ENCODE measurements at regions not wholly inside any gene's neighbourhood (a gene's known extent, or its start where the extent isn't known, plus 50 kb on each side); places are given as distances from the start of the nearest gene placed in this dataset.
"Not testable (repeated sequence)": the region's sequence is repeated elsewhere in the genome, so short reads cannot be mapped to it uniquely, and the experiment has no call there.

DNA sequence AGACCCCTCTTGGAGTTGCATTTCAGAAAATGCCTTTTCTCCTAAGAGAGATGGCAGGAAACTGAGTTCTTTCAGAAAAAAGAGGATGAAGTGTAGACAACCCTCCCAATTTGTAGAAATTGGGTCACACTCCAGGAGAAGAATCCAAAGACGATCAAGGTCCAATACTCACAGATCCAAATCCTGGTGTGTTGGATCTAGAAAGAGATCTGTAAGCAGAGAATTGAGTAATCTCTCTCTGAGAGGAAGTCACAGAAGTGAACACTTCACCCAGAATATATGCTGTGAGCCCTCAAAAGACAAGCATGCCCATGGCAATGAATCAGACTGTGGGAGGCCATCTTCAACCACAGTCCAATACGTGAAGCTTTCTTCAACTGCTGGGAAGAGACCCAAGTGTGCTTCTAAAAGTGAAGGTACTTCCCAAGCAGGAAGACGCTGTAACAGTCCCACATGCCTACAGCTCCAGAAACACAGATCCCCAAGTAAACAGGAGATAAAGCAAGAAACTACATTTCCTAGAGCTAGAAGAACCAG is 182.7 kb downstream of the SMC2 start:
- DNase-seq = peak; percentile 67

DNA sequence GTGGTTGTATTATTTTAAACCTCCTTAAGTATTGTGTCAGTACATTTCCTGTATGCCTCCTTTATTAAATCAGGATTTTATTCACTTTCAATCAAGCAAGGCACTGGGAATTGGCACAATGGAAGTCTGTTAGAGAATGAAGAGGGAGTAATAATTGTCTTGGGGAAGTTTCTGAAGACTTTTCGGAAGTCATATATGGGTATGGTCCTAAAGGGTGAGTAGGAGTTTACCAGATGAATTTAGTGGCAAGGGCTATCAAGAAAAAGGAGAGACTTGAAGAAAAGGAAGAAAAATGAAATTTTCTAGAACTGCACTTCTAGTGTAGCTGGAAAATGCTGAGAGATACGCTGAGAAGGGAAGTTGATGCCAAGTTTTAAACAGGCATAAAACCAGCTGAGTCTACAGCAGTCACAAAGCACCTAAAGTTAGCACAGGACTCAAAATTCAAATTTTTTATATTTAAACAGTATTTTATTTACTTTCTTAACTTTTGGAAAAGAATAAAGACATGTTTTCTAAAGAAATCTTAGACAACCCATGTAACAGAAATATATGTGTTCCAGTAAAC is 184.9 kb downstream of the SMC2 start:
- no peak for DNase-seq

DNA sequence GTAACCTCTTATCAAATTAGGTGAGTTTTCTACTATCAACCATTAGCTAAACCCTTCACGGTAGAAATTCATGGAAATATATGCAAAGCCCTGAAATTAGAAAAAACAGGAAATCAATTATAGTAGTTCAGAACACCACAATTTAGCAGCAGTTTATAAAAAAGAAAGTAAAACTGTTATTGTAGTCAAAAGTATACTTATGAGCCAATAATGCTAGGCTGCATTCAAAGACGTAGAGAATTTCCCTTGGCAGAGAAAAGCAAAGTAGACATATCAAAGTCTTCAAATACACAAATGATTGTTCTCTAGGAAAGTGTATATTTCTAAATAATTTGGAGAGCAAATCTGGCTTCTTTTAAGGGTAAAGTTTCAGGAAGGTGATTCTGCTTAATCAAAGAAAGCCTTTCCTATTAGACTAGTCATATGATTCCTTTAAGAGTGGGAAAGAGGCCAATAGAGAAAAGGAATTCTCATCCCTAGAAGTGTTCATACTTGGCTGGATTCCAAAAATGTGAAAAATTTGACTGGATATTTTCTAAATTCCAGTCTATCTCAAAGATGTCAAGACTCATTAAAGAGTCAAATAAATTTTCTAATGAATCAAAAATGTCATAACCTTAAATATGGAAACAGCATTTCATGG is 185.5 kb downstream of the SMC2 start:
- DNase-seq = peak; percentile 73

DNA sequence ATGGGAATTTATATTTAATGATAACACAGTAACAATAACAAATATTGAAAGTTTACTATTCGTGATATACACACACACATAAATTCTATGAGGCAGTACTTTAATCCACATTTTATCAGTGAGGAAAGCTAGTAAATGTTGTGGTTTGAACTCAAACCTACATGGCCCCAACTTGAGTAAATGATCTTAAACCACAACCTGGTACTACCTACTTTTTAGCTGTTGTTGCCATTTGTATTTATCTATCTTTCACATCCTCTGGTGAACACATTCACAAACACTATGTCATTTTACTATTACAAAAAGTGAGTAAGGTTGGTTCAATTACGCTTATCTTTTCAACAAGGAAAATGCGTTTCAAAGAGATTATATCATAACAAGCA is 186.1 kb downstream of the SMC2 start:
- DNase-seq = no peak

DNA sequence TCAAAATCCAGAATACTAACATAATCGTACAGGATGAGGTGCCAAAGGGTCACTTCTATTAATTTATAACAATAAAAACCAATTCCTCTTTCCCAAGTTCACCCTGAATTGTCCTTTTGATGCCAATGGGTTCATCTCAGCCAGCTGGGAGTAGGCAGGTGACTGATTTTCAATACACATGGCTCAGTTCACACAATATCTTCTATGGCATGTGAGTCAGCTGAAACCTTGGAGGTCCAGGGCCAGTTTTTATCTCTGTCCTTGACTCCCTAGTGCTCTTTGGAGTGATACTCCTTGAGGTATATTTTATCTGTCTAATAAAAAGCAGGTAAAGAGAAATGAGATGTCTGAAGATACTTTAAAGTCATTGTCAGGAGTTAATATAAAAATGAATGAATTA is 186.6 kb downstream of the SMC2 start:
- no peak for DNase-seq

DNA sequence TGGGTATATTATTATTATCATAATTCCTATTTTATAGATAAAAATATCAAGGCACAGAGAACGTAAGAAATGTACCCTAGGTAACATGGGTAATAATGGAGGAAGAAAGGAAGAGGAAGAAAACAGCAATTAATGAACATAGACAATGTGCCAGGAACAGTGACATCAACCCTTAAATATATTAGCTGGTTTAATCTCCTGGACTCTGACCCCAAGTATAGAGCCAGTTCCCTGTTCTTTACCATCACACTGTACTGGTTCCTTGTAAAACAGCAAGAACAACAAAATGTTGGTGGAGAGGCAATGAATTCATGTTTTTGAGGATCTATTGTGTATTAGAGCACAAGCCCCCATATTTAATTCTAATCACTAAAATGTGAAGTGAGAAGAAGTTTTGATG is 192.1 kb downstream of the SMC2 start:
- no peak for DNase-seq

DNA sequence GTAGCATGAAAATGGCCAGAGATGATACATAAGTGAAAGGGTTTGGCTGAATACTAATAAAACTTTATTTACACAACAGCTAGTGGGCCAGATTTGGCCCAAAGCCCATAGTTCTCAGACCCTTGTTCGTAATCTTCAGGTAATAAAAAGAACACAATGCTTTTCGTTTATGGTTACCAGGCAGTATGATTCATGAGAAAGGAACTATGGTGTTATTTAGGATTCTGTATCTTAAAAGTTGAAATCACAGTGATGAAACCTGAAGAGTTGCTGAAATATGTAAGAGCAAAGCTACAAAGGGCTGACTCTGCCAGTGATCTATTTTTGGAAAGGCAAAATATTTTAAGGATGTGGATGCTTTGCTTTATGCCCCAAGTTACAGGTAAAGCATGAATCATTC is 192.7 kb downstream of the SMC2 start:
- DNase-seq = peak; percentile 34

DNA sequence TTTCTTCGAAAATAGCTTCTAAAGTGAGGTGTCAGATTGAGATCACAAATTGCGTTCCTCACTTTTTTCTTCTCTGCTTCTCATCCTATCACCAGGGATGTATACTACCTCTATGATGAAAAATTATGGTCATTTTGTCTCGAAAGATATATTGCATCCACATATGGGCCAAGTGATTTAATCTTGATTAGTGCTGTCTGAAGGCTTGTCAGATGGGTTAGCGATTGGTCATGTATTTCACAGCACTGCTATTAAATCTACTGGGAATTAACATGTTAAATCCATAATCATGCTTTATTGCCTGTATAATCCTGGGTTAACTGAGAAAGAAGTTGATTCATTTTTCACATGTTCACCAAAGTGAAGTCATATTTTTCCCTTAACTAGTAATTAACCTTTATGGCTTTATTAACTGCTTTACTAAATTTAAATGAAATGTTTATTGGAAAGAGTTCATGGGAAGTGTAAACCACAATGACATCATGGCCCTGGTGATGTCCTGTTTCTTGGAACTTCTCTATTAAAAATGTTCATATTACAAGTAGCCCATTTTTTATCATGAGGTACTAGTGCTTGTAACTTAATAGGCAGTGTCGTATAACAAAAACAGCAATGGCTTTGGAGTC is 193.3 kb downstream of the SMC2 start:
- DNase-seq = peak; percentile 37

DNA sequence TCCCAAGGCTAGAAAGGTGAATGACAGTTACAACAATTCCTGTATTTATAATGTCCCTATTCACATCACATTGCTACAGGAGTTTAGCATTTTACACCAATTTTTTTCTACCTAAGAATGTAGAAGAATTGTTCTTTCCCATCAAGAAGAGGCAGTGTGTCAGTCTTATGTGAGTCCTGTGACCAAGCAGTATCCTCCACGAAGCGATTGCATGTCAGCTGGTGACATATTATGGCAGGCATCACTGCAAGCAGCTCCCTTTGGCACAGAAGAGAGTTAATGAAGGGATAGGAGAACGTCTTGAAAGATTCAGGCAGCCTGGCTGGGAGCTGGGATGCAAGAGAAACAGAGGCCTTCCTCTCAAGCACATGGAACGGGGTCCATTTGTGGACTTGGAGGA is 199.8 kb downstream of the SMC2 start:
- DNase-seq = no peak

DNA sequence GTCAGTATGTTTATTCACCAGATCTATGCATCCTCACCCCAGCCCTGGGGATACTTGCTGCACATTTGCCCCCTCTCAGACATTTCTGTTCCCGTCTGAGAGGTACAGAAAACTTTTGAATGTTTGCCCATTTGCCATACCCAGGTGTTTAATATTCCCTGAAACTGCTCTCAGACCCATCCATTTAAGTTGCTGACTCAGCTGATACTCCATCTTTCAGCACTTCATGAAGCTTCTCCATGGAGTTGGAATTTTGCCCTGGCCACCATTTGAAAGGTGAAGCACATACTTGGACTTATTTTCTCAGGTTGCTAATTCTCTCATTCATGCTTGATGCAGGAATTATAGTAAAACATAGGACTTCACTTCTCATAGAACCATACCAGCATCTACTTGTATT is 203.9 kb upstream of the OR13F1 start:
- DNase-seq = no peak

DNA sequence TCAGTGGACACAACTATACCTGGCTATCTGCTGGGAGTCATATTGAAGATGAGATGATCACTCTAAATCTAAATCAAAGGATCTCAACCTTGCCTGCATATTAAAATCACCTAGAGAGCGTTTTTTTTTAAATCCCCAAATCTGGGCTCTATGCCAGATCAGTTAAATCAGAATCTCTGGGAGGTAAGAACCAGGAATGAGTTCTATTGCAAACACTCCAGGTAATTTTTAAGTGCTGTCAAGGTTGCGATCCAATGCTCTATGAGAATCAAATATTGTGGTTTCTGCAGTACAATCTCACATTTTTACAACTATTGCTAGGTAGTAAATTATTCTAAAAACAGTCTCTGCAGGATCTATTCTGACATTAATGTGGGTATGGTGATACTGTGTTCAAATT is 202.3 kb upstream of the OR13F1 start:
- DNase-seq = no peak

DNA sequence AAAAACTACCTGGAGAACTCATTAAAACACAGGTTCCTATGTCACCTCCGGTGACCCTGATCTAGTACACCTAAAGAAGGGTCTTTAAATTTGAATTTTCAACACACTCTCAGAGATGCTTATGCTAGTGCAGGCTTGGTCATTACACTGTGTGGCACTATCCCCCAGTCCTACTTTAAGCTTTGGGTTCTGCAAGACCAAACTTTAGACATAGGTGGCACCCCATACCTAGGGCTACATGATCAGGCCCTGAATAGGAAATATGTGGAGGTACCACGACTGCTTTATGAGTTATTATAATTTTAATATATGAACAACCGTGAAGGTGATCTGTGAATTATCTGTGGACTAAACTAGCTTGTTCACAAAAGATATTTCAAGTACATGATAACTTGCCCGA is 201.3 kb upstream of the OR13F1 start:
- no peak for DNase-seq

DNA sequence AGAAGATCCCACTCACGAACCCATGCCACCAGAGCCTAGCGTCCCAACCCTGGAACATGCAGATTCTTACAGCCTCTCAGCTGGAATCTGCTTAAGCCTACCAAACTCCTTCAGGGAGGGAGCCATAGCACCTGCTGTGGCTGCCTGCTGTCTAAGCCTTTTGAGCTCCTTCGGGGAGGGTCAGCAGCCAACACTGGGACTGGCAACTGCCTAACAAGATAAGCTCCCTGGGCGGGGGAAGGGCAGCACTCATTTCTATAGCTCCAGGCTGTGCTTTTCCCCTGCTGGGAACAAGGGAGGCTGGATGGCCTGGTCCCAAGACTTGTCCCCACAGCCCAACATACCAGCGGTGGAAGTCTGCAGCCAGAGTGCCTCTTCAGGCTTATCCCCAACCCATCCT is 199.1 kb upstream of the OR13F1 start:
- DNase-seq = no peak

DNA sequence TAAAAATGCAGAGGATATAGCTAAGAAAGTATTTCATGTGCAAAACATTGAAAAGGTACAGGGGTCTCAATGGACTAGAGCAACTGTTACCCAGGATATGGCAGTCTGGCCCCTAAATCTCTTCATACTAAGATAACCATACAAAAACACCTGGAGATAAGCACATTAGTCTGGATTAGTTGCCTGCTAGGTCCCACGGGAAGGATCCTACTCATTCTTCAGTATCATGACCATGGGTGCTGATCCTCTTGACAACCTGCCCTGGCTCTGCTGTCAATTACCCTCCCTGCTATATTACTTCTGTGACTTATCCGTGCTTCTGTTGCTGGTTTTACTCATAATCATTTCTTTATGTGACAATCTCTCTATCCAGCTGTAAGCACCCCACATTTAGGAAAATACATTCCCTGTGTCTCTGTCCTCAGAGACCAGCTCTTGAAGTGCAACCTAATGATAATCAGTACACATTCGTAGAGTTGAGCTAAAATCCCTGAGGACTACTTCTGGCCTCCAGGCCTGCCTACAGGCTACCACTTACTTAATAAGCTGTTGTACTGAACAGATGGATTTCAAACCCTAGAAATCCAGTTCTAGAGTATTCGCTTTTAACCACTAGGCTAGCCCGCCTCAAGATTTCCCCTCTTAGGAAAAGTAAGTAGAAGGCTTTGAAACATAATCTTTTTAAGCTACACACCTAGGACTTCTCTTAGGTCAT is 190.5 kb upstream of the OR13F1 start:
- DNase-seq = no peak

DNA sequence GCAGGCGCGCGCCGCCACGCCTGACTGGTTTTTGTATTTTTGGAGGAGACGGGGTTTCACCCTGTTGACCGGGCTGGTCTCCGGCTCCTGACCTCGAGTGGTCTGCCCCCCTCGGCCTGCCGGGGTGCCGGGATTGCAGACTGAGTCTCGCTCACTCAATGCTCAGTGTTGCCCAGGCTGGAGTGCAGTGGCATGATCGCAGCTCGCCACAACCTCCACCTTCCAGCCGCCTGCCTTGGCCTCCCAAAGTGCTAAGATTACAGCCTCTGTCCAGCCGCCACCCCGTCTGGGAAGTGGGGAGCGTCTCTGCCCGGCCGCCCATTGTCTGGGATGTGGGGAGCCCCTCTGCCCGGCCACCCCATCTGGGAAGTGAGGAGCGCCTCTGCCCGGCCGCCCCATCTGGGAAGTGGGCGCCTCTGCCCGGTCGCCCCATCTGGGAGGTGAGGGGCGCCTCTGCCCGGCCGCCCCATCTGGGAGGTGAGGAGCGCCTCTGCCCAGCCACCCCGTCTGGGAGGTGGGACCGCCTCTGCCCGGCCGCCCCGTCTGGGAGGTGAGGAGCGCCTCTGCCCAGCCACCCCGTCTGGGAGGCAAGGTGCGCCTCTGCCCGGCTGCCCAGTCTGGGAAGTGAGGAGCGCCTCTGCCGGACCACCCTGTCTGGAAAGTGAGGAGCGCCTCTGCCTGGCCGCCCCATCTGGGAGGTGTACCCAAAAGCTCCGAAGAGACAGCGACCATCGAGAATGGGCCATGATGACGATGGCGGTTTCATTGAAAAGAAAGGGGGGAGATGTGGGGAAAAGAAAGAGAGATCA is 187.7 kb upstream of the OR13F1 start:
- DNase-seq = not testable (repeated sequence)

DNA sequence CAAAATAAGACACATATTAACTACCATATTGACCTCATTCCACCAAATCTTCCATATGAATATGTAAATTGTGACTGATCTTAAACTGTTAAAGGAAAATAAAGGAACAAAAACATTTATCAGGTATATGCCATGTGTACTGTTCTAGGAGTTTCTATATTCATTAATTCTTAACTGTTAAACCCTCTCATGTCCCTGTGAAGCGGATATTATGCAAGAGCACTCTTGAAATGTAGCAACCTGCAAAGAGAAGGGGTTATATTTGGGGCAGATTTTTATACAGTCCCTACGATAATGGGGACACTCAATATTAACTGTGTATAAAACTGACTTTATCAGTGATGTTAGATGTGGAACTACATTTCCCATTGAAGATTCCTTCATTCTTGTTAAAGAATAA is 184.9 kb upstream of the OR13F1 start:
- no peak for DNase-seq

DNA sequence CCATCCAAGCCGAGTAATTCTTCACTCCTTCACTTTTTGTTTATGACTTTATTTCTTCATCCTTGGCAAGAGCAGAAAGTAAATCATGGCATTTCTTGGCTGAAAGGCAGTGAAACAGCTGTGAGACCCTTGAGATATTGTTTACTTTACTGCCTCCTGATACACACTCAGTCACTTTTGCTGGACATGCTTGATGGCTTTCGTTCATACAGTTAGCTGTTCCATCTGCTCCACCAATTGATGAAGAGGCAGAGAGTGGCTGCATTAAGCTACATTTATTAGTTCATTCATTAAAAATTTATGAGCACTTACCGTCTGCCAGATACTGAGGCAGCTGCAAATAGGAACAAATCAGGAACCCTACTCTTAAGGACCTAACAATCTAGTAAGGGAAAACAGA is 184.4 kb upstream of the OR13F1 start:
- DNase-seq = no peak

DNA sequence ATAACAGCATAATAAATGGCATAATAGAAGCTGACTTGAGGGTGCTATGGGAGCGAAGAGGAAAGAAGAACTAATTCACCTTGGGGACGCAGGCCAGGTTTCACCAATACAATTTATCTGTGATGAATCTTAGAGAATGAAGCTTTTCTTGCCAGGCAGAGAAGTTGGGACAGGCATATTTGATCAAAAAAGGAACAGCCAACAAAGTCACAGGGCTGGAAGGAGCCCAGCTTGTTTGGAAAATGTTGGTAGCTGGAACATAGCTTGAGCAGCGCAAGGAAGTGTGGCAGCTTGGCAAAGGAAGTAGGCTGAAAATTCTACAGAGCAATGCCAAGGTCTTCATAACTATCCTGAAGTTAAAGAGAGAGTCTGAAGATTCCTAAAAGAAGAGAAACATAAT is 181.5 kb upstream of the OR13F1 start:
- no peak for DNase-seq

DNA sequence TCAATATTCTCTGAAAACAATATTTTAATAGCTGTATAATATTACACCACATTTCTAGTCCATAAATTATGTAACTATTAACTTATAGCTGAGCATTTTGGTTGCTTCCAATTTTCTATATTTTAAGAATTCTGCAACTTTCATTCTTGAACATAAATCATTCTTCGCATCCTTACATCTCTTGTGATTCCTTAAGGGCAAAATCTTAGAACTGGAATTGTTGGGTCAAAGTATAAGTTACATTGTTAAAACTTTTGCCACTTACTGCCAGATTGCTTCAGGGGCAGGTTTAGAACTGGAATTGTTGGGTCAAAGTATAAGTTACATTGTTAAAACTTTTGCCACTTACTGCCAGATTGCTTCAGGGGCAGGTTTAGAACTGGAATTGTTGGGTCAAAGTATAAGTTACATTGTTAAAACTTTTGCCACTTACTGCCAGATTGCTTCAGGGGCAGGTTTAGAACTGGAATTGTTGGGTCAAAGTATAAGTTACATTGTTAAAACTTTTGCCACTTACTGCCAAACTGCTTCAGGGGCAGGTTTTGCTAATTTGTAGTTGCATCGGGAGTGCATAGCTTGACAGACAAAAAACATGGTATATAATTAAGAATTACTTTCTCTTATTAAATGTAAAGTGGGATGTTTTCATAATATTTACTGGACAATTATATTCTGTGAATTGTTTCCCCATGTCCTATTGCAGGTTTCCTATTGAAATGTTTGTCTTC is 179.9 kb upstream of the OR13F1 start:
- not testable (repeated sequence) for DNase-seq

DNA sequence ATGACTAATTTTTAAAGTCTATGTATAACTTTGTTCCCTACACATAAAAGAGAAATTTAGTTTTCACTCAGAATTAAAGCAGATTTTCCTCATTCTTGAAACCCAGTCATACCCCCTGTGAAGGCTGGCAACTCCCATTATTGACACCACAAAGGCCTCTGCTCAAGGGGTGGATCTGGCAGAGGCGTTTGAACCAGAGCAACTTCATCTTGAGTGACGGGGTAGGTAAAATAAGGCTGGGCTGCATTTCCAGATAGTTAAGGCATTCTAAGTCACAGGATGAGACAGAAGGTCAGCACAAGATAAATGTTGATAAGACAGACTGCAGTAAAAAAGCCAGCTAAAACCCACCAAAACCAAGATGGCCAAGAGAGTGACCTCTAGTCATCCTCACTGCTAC is 177.2 kb upstream of the OR13F1 start:
- DNase-seq = no peak

DNA sequence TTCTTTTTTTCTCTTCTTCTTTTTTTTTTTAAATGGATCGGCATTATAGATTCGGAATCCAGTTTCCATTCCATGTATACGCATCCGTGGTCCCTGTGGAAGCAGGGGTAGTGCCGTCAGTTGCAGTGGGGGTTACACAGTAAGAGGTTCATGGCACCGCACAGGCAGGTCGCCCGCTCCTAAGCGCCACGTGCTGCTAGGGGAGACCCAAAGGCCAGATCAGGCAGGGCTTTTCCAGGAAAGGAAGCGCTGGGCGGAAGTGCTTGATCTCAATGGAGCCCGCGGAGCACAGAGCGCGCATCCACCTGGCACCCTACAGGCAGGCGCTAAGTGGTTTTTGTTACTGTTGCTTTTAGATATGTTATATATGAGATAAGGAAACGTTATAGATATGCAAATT is 174.8 kb upstream of the OR13F1 start:
- no peak for DNase-seq

DNA sequence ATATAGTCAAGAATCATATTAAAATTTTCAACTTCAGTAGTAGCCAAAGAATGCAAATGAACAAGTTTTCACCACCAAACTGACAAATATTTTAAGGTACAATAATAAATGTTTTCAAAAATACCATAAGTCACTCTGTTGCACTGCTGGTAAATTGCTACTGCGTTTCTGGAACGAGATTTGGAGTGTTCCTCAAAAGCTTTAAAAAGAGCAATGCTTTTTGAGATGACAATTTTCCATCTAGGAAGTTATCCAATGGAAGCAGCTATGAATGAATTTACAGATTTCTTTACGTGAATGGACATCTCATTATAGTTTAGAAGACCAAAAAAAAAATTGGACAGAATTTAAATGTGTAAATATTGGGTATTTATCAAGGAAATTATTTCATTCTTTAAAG is 173.2 kb upstream of the OR13F1 start:
- no peak for DNase-seq
